NCI-H1930 (cell line): ENCODE measurements at regions not wholly inside any gene's neighbourhood (a gene's known extent, or its start where the extent isn't known, plus 50 kb on each side); places are given as distances from the start of the nearest gene placed in this dataset.

Experiments
- DNase-seq, 2 experiments: peaks; one replicate each; lab custom pipeline; 2025; lab: John Stamatoyannopoulos, UW

GRCh38 chr2:82508702-82509101, 1950.4 kb downstream of the SUCLG1 start:
- DNase-seq = no peak

GRCh38 chr2:82507657-82508056, 1951.4 kb downstream of the SUCLG1 start:
- no peak for DNase-seq

GRCh38 chr2:82501217-82501616, 1957.9 kb downstream of the SUCLG1 start:
- no peak for DNase-seq

- DNase-seq = no peak
Measured at GRCh38 chr2:82498777-82499443, 1960.2 kb downstream of the SUCLG1 start.

- no peak for DNase-seq
Measured at GRCh38 chr2:82494739-82495138, 1964.3 kb downstream of the SUCLG1 start.

GRCh38 chr2:82491591-82491990, 1967.5 kb downstream of the SUCLG1 start:
- DNase-seq = no peak

GRCh38 chr2:82487354-82487753, 1971.7 kb downstream of the SUCLG1 start:
- no peak for DNase-seq

- no peak for DNase-seq
Measured at GRCh38 chr2:82485701-82486100, 1973.4 kb downstream of the SUCLG1 start.

- no peak for DNase-seq
Measured at GRCh38 chr2:82481207-82481606, 1977.9 kb downstream of the SUCLG1 start.

- DNase-seq = no peak
Measured at GRCh38 chr2:82478641-82479040, 1980.4 kb downstream of the SUCLG1 start.

GRCh38 chr2:82476094-82476493, 1983.0 kb downstream of the SUCLG1 start:
- no peak for DNase-seq

- no peak for DNase-seq
Measured at GRCh38 chr2:82428251-82428650, 2030.8 kb downstream of the SUCLG1 start.

- DNase-seq = no peak
Measured at GRCh38 chr2:82412021-82412420, 2047.1 kb downstream of the SUCLG1 start.

GRCh38 chr2:82411071-82411470, 2048.0 kb downstream of the SUCLG1 start:
- DNase-seq = no peak

- DNase-seq = no peak
Measured at GRCh38 chr2:82395531-82395930, 2063.5 kb downstream of the SUCLG1 start.

GRCh38 chr2:82391386-82391785, 2067.7 kb downstream of the SUCLG1 start:
- DNase-seq = no peak

GRCh38 chr2:82355622-82356021, 2051.1 kb upstream of the LRRTM1 start:
- no peak for DNase-seq

- no peak for DNase-seq
Measured at GRCh38 chr2:82345910-82346309, 2041.4 kb upstream of the LRRTM1 start.

- DNase-seq = no peak
Measured at GRCh38 chr2:82344670-82345069, 2040.1 kb upstream of the LRRTM1 start.

GRCh38 chr2:82342356-82342755, 2037.8 kb upstream of the LRRTM1 start:
- no peak for DNase-seq

- DNase-seq = no peak
Measured at GRCh38 chr2:82340578-82341053, 2036.1 kb upstream of the LRRTM1 start.

GRCh38 chr2:82339805-82340204, 2035.3 kb upstream of the LRRTM1 start:
- no peak for DNase-seq

GRCh38 chr2:82333697-82334096, 2029.1 kb upstream of the LRRTM1 start:
- DNase-seq = no peak

GRCh38 chr2:82330155-82330554, 2025.6 kb upstream of the LRRTM1 start:
- DNase-seq = no peak
